ENCODE measurements at regions not wholly inside any gene's neighbourhood (a gene's known extent, or its start where the extent isn't known, plus 50 kb on each side); places are given as distances from the start of the nearest gene placed in this dataset.

DNA sequence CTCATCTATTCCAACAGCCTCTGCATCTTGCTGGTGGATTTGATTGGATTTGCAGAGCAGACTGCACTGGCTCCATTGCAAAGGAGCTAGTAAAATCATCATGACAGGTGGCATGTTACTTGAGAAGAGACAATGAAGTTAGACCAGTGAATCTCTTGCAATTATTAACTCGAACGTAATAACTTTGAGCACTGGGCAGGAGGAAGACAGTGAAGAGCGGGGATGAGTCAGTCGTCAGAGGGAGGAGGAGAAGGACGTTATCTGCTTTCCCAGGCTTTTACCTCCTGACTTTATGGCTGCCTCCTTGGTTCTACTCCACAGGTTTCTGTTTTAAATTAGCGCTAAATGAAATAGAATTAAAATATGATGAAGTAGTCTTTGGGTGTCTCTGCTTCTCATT, 257.8 kb upstream of the IPO5 start:
- no peak overlapping the region for H3K4me3 ChIP-seq (ENCODE audit: control insufficient read depth, low read depth, low read length)
- TF ChIP-seq, protein P1, sequence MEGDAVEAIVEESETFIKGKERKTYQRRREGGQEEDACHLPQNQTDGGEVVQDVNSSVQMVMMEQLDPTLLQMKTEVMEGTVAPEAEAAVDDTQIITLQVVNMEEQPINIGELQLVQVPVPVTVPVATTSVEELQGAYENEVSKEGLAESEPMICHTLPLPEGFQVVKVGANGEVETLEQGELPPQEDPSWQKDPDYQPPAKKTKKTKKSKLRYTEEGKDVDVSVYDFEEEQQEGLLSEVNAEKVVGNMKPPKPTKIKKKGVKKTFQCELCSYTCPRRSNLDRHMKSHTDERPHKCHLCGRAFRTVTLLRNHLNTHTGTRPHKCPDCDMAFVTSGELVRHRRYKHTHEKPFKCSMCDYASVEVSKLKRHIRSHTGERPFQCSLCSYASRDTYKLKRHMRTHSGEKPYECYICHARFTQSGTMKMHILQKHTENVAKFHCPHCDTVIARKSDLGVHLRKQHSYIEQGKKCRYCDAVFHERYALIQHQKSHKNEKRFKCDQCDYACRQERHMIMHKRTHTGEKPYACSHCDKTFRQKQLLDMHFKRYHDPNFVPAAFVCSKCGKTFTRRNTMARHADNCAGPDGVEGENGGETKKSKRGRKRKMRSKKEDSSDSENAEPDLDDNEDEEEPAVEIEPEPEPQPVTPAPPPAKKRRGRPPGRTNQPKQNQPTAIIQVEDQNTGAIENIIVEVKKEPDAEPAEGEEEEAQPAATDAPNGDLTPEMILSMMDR (IDR thresholded peaks at IDR 0.05; ENCODE audit: control insufficient read depth, insufficient read depth, low read depth, low read length, missing control alignments) = no peak
- no peak for DNase-seq (ENCODE audit: low read depth)

DNA sequence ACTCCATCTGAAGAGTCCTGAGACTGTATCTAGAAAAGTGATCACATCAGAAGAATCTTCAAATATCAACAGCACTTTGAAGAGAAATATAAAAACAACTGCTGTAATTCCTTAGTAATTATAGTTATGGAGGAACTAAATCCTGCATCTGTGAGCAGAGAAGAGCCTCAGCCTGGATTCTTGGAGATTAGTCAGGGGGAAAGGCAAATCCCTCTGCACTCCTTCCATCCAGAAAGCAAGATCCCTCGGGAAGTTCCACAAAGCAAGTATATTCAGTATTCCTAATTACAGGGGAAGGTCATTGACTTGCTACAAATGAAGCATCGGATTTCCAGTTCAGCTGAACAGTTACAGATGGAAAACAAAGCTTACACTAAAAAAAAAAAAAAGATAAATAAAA, 256.6 kb upstream of the IPO5 start:
- H3K4me3 ChIP-seq (ENCODE audit: control insufficient read depth, low read depth, low read length) = no peak overlapping the region
- DNase-seq (ENCODE audit: low read depth) = no peak
- TF ChIP-seq, protein P1 (IDR thresholded peaks at IDR 0.05; ENCODE audit: control insufficient read depth, insufficient read depth, low read depth, low read length, missing control alignments) = no peak

DNA sequence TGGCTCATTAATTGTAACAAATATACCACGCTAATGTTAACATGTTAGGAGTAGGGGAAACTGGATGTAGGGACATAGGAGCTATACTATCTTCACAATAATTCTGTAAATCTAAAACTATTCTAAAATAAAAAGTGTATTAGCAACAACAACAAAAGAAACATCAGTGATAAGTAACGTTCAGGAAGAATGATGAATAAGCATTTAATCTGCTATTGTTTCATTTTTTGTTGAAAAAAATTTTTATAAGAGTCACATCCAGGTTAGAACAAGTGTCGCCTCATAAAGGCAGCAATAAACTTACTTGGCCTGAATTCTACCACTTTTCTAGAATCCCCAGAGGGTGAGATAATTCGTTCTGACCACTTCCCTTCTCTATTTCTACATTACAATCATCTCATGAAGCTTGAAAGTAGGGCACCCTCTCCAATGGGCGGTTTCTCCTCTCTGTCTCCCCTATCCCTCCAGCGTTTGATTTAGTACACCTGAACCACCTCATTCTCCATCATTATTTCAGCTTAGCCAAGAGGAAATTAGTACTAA, 253.1 kb upstream of the IPO5 start:
- TF ChIP-seq, protein P1 (IDR thresholded peaks at IDR 0.05; ENCODE audit: control insufficient read depth, insufficient read depth, low read depth, low read length, missing control alignments) = no peak
- DNase-seq (ENCODE audit: low read depth) = no peak
- no peak overlapping the region for H3K4me3 ChIP-seq (ENCODE audit: control insufficient read depth, low read depth, low read length)

DNA sequence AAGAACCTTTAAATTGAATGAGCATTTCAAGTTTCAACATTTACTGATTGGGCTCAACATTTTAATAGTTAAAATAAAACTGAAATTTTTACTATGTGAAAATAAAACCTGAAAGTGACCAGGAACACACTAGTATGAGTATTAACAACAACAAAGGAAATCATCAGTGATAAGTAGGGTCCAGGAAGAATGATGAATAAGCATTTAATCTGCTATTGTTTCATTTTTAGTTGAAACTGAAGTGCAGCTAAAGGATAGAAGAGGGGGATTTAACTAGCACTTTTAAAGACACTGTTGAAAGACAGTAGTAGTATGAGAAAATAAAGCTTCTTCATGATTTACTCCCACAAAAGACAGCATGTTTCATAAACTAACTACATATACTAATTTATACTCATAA, 250.9 kb upstream of the IPO5 start:
- no peak for DNase-seq (ENCODE audit: low read depth)
- H3K4me3 ChIP-seq (ENCODE audit: control insufficient read depth, low read depth, low read length) = no peak overlapping the region
- TF ChIP-seq, protein P1 (IDR thresholded peaks at IDR 0.05; ENCODE audit: control insufficient read depth, insufficient read depth, low read depth, low read length, missing control alignments) = no peak

DNA sequence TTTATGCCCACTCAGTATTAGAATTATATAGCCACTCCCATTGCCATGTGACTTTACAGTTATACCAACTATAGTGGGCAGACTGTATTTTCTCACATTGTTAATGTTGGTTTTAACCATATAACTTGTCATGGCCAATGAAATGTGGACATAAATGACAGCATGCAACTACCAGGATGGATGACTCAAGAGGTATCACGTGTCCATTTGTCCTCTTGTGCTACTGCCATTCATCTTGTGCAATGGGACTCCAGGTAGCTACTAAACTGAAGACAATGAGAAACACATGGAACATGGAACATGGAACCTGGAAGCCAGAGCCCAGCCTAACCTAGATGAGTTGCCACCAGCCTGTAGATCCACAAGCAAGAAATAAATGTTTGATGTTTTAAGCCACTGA, 242.7 kb upstream of the IPO5 start:
- TF ChIP-seq, protein P1 (IDR thresholded peaks at IDR 0.05; ENCODE audit: control insufficient read depth, insufficient read depth, low read depth, low read length, missing control alignments) = no peak
- H3K4me3 ChIP-seq (ENCODE audit: control insufficient read depth, low read depth, low read length) = no peak overlapping the region
- DNase-seq (ENCODE audit: low read depth) = no peak

DNA sequence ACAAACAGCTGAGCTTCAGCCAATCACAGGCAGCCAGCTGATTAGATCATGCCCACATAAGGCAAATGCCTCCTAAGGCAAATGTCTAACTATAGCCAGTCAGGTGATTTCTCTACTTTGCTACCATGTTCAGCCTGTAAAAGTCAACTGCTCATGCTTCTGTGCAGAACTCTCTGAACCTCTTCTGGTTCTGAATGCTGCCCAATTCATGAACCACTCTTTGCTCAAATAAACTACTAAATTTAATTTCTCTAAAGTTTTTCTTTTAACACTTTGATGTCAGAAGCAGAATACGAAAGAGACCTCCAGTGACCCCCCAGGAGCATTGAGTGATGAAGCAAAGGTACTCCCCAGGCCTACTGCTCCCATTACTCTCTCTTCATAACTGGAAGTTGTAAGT, 240.7 kb upstream of the IPO5 start:
- no peak overlapping the region for H3K4me3 ChIP-seq (ENCODE audit: control insufficient read depth, low read depth, low read length)
- no peak for DNase-seq (ENCODE audit: low read depth)
- TF ChIP-seq, protein P1 (IDR thresholded peaks at IDR 0.05; ENCODE audit: control insufficient read depth, insufficient read depth, low read depth, low read length, missing control alignments) = no peak

DNA sequence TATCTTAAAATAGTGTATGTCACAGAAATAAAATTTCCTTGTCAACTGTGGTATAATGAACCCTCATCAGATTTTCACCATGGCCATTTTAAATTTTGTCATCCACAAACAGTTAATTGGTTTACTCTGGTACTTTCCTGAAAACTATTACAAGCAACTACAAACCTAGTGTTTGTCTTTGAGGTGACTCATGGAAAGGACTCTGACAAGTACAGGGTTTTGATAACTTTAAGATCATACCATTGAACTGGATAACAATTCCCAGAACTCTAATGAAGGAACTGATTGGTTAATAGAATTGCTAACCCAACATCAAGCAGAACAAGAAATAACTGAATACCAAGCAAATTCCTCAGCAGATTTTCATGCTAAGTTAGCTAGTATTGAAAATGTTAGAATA, 237.7 kb upstream of the IPO5 start:
- H3K4me3 ChIP-seq (ENCODE audit: control insufficient read depth, low read depth, low read length) = no peak overlapping the region
- no peak for DNase-seq (ENCODE audit: low read depth)
- TF ChIP-seq, protein P1 (IDR thresholded peaks at IDR 0.05; ENCODE audit: control insufficient read depth, insufficient read depth, low read depth, low read length, missing control alignments) = no peak

Data from AG09309 (cell line).